ENCODE measurements at regions not wholly inside any gene's neighbourhood (a gene's known extent, or its start where the extent isn't known, plus 50 kb on each side); places are given as distances from the start of the nearest gene placed in this dataset.

GRCh38 chr22:48185071-48186055 lies 1422.9 kb downstream of the TBC1D22A start:
- Histone ChIP-seq H2AFZ (ENCODE audit: low read length) (no peak overlapping the region), H4K20me1 (ENCODE audit: low read length) (no peaks in the 10 kb centered on the region), H3K4me1 (ENCODE audit: insufficient read depth, low read length) (no peaks in the 10 kb centered on the region), H3K4me3 (ENCODE audit: low read length) (no peak overlapping the region), H3K4me2 (ENCODE audit: low read length) (no peak overlapping the region), H3K27me3 (ENCODE audit: low read length) (no peaks in the 10 kb centered on the region), H3F3A (ENCODE audit: low read length, unreplicated experiment) (no peaks in the 10 kb centered on the region), H3K9me2 (replicated peaks; ENCODE audit: low read length) (no peaks in the 10 kb centered on the region), H3K9ac (ENCODE audit: low read length) (no peak overlapping the region), H3K27ac (ENCODE audit: low read length) (no peak overlapping the region), H3K9me3 (ENCODE audit: low read length) (no peaks in the 10 kb centered on the region), H3K79me2 (ENCODE audit: low read length) (no peaks in the 10 kb centered on the region), H3K36me3 (ENCODE audit: low read depth, low read length) (no peaks in the 10 kb centered on the region)
- BruUV-seq (replicated peaks), result no TSS peak
- ChIA-PET POLR2A (ENCODE audit: unreplicated experiment) (no interaction called here), CTCF (no interaction called here)
- intact Hi-C loops (cut with micrococcal nuclease), result no loop called here
- no peak for ATAC-seq
- DNase-seq, result no peak
- TF ChIP-seq CTCF (conservative IDR thresholded peaks at IDR 0.05; ENCODE audit: low read depth, low read length) (no peak), EZH2phosphoT487 (IDR thresholded peaks at IDR 0.05; ENCODE audit: borderline replicate concordance, low read length) (no peak), EZH2 (IDR thresholded peaks at IDR 0.05; ENCODE audit: low read length, unreplicated experiment) (no peak)

GRCh38 chr22:48182846-48183805 lies 1420.7 kb downstream of the TBC1D22A start:
- Histone ChIP-seq H3K27me3 (ENCODE audit: low read length) (no peaks in the 10 kb centered on the region), H2AFZ (ENCODE audit: low read length) (no peak overlapping the region), H3K9me2 (replicated peaks; ENCODE audit: low read length) (no peaks in the 10 kb centered on the region), H3K9me3 (ENCODE audit: low read length) (no peaks in the 10 kb centered on the region), H3F3A (ENCODE audit: low read length, unreplicated experiment) (no peaks in the 10 kb centered on the region), H3K4me2 (ENCODE audit: low read length) (no peak overlapping the region), H3K9ac (ENCODE audit: low read length) (no peak overlapping the region), H3K4me1 (ENCODE audit: insufficient read depth, low read length) (no peaks in the 10 kb centered on the region), H3K79me2 (ENCODE audit: low read length) (no peaks in the 10 kb centered on the region), H3K27ac (ENCODE audit: low read length) (no peak overlapping the region), H4K20me1 (ENCODE audit: low read length) (no peaks in the 10 kb centered on the region), H3K4me3 (ENCODE audit: low read length) (no peak overlapping the region), H3K36me3 (ENCODE audit: low read depth, low read length) (no peaks in the 10 kb centered on the region)
- DNase-seq, result no peak
- ChIA-PET CTCF (no interaction called here), POLR2A (ENCODE audit: unreplicated experiment) (no interaction called here)
- TF ChIP-seq EZH2phosphoT487 (IDR thresholded peaks at IDR 0.05; ENCODE audit: borderline replicate concordance, low read length) (no peak), CTCF (conservative IDR thresholded peaks at IDR 0.05; ENCODE audit: low read depth, low read length) (no peak), EZH2 (IDR thresholded peaks at IDR 0.05; ENCODE audit: low read length, unreplicated experiment) (no peak)
- no peak for ATAC-seq
- BruUV-seq (replicated peaks), result no TSS peak
- intact Hi-C loops (cut with micrococcal nuclease), result no loop called here

Measured in PC-3 (cell line).